ENCODE measurements at regions not wholly inside any gene's neighbourhood (a gene's known extent, or its start where the extent isn't known, plus 50 kb on each side); places are given as distances from the start of the nearest gene placed in this dataset.
"Not testable (repeated sequence)": the region's sequence is repeated elsewhere in the genome, so short reads cannot be mapped to it uniquely, and the experiment has no call there.

DNA sequence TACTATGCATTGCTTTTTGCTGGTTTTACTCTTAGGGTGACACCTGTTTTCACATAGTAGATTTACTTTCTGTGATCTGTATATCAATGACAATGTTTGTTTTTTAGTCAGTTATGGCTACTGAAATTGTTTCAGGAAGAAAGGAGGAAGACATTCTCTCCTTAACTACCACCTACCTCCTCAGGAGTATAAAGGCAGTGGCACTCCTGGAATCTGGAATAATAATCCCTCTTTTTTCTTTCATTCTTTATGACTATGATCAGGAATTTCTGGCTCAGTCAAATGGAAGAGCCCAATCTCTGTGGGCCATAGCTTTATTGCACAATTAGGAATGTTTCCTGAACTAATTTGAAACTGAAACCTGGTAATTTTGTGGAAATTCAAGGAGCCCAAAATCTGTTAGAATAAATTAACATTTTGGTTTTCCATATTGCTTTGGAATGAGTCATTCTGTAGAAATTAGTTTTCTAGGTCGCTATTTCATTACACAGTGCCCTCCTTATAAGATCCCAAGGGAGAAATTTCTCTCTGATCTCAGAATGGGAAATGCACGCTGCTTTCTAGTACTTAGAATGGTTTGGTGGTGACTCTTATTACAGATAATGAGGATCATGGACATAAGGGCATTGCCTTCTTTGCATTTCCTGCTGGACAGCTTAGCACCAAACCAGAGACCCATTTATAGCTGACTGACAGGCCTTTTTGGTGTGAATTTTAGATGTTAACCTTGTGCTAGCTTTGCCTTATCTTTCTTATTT lies 95.3 kb upstream of the VLDLR start:
- no peak overlapping the region for H3K4me3 Mint-ChIP-seq (ENCODE audit: unreplicated experiment)
- no peaks in the 10 kb centered on the region for H3K27me3 Mint-ChIP-seq (ENCODE audit: unreplicated experiment)
- no peak for DNase-seq (ENCODE audit: low spot score)
- TF ChIP-seq, protein P1, sequence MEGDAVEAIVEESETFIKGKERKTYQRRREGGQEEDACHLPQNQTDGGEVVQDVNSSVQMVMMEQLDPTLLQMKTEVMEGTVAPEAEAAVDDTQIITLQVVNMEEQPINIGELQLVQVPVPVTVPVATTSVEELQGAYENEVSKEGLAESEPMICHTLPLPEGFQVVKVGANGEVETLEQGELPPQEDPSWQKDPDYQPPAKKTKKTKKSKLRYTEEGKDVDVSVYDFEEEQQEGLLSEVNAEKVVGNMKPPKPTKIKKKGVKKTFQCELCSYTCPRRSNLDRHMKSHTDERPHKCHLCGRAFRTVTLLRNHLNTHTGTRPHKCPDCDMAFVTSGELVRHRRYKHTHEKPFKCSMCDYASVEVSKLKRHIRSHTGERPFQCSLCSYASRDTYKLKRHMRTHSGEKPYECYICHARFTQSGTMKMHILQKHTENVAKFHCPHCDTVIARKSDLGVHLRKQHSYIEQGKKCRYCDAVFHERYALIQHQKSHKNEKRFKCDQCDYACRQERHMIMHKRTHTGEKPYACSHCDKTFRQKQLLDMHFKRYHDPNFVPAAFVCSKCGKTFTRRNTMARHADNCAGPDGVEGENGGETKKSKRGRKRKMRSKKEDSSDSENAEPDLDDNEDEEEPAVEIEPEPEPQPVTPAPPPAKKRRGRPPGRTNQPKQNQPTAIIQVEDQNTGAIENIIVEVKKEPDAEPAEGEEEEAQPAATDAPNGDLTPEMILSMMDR (IDR thresholded peaks at IDR 0.05; ENCODE audit: unreplicated experiment) = no peak
- H3K4me1 Mint-ChIP-seq (ENCODE audit: unreplicated experiment) = no peaks in the 10 kb centered on the region
- H3K36me3 Mint-ChIP-seq (ENCODE audit: low read depth, unreplicated experiment) = no peaks in the 10 kb centered on the region
- no peaks in the 10 kb centered on the region for H3K9me3 Mint-ChIP-seq (ENCODE audit: unreplicated experiment)
- no peak overlapping the region for H3K27ac Mint-ChIP-seq (ENCODE audit: unreplicated experiment)

DNA sequence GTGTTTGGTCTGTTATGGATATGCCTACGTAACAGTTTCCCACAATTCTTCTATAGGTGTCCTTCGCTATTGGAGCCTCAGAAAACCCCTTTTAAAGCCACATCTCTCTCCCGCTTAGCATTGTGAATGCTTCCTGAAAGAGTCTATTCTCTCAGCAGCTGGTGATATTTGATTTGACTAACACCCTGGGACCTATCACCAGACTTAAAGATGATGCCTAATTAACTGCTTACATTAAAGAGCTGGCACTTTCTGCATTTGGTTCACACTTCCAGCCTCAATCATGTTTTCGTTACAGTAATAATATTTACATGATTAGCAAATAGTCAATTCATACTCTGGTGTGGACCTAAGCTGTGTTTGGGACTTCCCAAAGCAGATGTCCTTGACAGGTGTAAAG lies 90.1 kb upstream of the VLDLR start:
- H3K9me3 Mint-ChIP-seq (ENCODE audit: unreplicated experiment) = no peaks in the 10 kb centered on the region
- TF ChIP-seq, protein P1 (IDR thresholded peaks at IDR 0.05; ENCODE audit: unreplicated experiment) = no peak
- no peak for DNase-seq (ENCODE audit: low spot score)
- no peak overlapping the region for H3K27ac Mint-ChIP-seq (ENCODE audit: unreplicated experiment)
- no peaks in the 10 kb centered on the region for H3K4me1 Mint-ChIP-seq (ENCODE audit: unreplicated experiment)
- H3K4me3 Mint-ChIP-seq (ENCODE audit: unreplicated experiment) = no peak overlapping the region
- H3K27me3 Mint-ChIP-seq (ENCODE audit: unreplicated experiment) = no peaks in the 10 kb centered on the region
- H3K36me3 Mint-ChIP-seq (ENCODE audit: low read depth, unreplicated experiment) = no peaks in the 10 kb centered on the region

DNA sequence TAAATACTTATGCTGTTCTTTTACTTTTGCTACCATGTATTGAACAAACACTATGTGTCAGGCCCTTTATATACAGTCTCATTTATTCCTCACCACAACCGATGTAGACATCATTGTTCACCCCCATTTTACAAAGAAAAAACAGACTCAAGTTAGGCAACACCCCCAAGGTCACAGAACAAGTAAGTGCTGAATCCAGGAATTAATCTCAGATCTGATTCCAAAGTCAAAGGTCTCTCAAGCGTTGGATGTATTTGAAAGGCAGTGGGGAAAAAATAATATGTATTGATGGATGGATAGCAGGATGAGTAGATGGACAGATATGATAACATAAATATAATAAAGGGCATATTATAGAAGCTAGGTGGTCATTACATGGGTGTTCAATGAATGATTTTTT lies 85.1 kb upstream of the VLDLR start:
- TF ChIP-seq, protein P1 (IDR thresholded peaks at IDR 0.05; ENCODE audit: unreplicated experiment) = no peak
- Mint-ChIP-seq H3K27ac (ENCODE audit: unreplicated experiment) (no peak overlapping the region), H3K36me3 (ENCODE audit: low read depth, unreplicated experiment) (no peaks in the 10 kb centered on the region), H3K27me3 (ENCODE audit: unreplicated experiment) (no peaks in the 10 kb centered on the region), H3K9me3 (ENCODE audit: unreplicated experiment) (no peaks in the 10 kb centered on the region), H3K4me3 (ENCODE audit: unreplicated experiment) (no peak overlapping the region), H3K4me1 (ENCODE audit: unreplicated experiment) (peaks cover 4% of the 10 kb centered on the region)
- DNase-seq (ENCODE audit: low spot score) = no peak

DNA sequence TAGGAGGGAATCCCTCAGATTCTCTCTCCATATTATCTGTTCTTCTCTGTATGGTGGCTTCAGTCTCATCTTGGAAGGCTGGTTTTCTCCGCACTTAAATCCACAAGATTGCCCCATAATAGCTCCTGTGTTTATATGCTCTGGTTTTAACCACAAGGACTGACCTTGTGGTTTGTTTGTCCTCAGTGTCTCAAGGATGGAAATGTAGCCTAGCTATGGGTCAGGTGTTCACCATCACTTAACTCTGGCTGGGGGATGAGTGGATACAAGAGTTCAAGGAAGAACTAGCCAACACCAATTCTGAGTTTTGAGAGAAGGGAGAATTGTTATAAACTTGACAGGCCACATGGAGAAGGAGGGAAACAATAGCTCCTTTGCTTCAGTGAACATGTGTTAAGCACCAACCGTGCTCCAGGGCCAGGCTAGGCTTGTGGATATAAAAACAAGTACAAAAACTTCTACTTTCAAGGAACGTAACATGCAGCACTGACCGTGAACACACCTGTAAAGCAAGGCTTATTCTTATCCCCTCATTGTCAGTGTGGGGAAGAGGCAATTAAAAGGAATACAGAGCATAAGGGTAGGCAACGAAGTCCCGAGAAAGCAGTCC lies 75.6 kb upstream of the VLDLR start:
- TF ChIP-seq, protein P1 (IDR thresholded peaks at IDR 0.05; ENCODE audit: unreplicated experiment) = no peak
- Mint-ChIP-seq H3K4me3 (ENCODE audit: unreplicated experiment) (no peak overlapping the region), H3K36me3 (ENCODE audit: low read depth, unreplicated experiment) (no peaks in the 10 kb centered on the region), H3K27me3 (ENCODE audit: unreplicated experiment) (no peaks in the 10 kb centered on the region), H3K27ac (ENCODE audit: unreplicated experiment) (no peak overlapping the region), H3K9me3 (ENCODE audit: unreplicated experiment) (no peaks in the 10 kb centered on the region), H3K4me1 (ENCODE audit: unreplicated experiment) (peaks cover 3% of the 10 kb centered on the region)
- no peak for DNase-seq (ENCODE audit: low spot score)

DNA sequence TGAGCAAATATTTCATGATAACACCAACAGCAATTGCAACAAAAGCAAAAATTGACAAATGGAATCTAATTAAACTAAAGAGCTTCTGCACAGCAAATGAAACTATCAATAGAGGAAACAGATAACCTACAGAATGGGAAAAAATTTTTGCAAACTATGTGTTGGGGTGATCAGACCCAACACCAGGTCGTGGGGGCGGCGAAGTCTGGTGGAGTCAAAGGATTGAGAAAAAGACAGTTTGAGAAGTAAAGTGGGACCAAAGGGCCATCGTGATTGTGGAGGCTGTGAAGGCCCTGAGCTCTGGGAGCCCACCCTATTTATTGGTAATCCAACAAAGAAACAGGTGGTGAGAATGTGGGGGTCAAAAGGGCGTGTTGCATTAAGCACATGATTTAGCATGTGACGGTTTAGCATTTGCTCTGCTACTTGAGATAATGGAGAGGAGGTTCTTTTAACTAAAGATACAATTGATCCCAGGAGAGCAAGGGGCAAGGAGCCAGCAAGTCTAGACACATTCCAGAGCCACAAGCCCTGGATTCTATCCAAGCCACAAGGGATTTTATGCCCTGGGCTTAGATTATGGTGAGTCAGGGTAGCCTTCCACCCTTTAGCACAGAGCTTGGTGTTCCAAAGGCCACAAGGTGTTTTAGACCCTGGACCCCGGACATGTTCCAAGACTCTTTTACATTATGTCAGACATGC lies 65.5 kb upstream of the VLDLR start:
- not testable (repeated sequence) for DNase-seq (ENCODE audit: low spot score); H3K27me3 Mint-ChIP-seq (ENCODE audit: unreplicated experiment); H3K4me3 Mint-ChIP-seq (ENCODE audit: unreplicated experiment); H3K4me1 Mint-ChIP-seq (ENCODE audit: unreplicated experiment); H3K9me3 Mint-ChIP-seq (ENCODE audit: unreplicated experiment); H3K27ac Mint-ChIP-seq (ENCODE audit: unreplicated experiment); H3K36me3 Mint-ChIP-seq (ENCODE audit: low read depth, unreplicated experiment)

Data from endothelial cell (in vitro differentiated cells).